NCI-H2107 treated with DMSO at 0.1 percent for 48 hours (cell line): ENCODE measurements at regions not wholly inside any gene's neighbourhood (a gene's known extent, or its start where the extent isn't known, plus 50 kb on each side); places are given as distances from the start of the nearest gene placed in this dataset.

Experiments used
- DNase-seq: peaks from one replicate; lab custom pipeline; 2025; ENCODE audit not compliant: unreplicated experiment; lab: John Stamatoyannopoulos, UW

DNA sequence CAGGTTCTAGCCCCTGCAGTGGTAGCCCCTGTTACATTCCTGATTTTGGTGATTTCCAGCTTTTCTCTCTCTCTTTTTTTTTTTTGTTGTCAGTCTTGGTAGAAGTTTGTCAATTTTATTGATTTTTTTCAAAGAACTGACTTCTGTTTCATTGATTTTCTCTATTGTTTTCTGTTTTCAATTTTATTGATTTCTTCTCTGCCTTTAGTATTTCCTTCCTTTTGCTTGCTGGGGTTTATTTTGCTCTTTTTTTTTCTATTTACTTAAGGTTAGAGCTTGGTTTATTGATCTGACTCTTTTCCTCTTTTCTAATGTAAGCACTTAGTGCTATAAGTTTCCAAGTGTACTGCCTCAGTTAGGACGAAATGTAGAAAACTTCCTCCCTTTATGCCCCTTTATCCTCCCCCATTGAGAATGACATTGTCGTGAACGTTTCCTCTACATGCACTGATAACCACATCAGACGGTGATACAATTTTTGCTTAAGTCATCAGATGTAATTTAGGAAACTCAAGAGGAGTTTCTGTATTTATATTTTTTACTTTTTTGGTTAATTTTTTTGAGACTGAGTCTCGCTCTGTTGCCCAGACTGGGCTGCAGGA lies 81.1 kb upstream of the HS6ST1 start:
- DNase-seq, result no peak

DNA sequence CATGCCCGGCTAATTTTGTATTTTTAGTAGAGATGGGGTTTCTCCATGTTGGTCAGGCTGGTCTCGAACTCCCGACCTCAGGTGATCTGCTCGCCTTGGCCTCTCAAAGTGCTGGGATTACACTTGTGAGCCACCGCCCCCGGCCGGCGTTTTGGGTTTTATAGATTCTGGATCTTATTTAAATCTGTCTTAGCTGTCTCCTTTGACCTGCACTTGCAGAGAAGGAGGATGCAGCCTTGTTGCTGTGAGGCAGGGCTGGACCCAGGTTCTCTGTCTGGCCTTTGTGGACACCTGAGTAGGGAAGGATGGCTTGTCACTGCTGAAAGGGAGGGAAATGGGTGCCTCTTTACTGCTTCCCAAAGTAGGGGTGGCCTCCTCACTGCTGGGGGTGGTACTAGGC lies 83.0 kb upstream of the HS6ST1 start:
- no peak for DNase-seq

DNA sequence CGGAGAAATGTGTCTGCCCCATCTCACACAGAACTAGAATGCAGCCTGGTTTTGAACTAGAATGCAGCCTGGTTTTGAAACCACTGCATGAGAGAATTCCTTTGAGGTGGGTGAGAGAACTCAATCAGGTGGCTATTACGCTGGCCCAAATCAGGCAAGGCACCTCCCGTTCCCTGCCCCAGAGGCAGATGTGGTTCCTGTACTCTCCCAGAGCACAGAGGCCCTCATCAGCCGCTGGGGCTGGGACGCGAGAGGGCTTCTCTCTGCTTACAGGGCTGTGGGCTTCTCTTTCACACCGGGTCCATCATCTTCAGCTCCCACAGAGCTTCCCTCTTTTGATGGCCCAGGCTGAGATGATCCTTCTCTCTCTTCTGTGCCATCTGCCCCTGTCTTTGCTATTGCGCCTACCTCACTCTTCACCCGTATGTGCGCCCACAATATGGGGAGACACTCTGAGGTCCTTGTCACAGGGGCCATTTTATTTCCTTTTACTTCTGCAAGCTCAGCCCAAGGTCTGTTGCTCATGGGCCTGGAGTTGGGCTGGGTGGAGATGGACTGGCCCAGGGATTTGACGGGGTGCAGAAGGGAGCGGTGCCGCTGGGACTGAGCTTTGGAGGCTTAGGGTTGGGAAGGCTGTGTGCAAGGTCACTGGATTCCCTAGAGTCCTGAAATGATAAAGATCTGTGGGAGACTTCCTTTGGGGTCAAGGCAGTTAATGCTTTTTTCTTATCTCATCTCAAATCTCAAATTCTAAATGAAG lies 84.4 kb upstream of the HS6ST1 start:
- no peak for DNase-seq

DNA sequence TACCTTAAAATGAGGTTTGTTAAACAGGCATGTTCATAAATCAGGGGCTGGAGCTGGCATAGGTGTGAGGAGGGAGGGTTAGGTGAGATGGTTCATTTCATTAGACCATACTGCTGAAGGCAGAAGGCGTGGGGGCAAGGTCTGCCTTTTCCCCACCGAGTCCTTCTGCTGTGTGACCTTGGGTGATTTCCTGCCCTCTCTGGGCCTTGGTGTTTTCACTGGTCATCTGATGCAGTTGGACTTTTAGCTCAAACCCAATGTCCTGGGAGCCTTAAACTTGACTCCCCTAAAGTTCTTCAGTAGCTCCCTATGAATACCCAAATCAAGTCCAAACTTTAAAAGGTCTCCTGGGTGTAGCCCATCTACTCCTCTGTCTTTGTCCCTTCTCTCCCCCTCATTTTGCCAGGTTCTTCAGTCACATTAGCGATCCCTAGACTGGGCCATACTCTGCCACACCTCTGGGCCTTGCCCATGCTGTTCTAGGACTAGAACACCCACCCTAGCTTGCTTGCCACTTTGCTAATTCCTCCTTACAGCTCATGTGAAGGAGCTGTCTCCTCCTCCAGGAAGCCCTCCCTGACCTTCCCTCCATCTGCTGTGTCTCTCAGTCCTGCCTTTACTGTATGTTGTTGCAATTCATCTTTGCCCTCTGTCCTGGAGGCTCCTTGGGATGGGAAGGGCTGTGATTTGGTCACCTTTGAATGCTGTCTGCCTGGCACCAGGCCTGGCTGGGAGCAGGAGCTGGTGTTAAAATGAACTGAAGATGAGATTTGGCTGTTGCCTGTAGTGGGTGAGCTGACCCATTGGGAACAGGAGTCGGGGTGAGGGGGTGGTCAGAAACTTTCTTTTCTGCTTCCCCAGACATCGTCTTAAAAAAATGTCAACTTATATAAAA lies 85.4 kb upstream of the HS6ST1 start:
- no peak for DNase-seq

DNA sequence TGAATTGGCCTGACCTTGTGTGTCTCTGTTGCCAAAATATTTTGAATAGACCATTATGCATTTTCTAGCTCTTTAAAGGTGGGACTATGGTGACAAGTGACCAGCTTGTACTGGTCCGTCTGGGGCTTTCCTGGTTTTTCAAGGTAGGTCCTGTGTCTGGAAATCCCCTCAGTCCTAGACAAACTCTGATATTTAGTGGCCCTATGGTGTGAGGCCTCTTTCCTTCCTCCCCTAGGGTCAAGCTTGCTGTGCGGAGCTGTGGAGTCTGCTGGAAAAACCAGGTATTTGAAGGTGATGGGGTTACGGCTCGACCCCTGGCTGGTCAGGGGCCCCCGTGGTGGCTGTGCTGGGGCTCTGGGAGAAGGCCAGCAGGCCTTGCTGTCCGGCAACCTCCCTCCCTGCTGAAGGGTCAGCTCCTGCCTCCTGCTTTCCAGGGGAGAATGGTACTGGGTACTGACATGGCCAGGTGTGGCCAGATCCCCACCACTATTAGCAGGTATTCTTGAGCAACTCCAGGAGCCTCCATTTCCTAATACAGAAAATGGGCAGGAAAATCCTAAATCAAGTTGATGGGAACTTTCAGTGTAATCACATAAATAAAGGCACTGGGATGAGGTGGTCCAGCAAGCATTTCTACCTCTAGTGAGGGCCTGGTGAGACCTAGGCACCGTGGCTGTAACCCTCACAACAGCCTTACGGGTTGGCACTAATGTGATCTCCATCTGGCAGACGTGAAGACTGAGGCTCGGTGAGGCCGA lies 86.2 kb upstream of the HS6ST1 start:
- DNase-seq, result no peak

DNA sequence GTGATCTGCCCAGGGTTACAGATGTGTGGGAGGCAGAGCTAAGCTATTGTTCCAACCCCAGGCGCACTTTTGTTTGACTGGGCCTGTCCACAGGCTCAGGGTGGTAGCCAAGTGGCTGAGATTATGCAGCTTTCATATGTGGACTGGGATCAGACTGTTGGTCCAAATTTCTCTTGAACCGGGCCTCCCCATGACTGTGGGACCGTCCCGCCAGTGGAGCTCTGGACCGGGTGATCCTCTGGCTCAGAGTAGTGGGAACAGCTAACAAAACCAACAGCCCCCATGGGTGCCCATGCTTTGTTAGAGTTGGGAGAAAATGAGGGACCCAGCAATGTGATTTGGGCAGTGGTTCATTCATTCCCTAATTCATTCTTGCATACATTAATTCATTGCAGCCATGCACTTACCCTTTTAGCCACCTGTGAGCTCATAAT lies 86.8 kb upstream of the HS6ST1 start:
- no peak for DNase-seq

DNA sequence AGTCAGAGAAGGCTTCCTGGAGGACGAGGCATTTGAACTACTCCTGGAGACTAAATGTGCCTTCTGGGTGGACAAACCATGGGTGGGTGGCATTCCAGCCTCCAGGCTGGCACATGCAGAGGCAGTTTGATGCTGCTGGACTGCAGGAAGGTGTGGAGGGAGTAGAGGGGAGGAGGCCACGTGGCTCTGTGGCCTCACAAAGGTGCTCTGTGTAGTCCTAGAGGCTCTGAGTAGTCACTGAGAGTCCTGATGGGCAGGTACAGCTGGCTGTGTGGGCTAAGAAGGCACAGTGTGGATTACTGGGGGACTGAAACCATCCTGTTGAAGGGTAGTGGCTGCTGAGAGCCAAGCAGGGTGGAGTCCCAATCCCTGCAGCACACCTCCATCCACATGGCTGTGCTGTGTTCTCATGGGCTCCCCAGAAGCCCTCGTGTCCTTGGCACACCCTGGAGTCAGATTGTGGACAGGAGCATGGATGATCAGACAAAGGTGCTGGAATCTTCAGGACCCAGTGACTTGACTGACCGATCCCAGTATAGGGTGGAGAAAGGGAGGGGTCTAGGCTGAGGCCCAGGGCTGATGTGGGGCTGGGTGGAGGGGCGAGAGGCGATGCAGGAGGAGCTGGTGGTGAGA lies 87.4 kb upstream of the HS6ST1 start:
- no peak for DNase-seq

DNA sequence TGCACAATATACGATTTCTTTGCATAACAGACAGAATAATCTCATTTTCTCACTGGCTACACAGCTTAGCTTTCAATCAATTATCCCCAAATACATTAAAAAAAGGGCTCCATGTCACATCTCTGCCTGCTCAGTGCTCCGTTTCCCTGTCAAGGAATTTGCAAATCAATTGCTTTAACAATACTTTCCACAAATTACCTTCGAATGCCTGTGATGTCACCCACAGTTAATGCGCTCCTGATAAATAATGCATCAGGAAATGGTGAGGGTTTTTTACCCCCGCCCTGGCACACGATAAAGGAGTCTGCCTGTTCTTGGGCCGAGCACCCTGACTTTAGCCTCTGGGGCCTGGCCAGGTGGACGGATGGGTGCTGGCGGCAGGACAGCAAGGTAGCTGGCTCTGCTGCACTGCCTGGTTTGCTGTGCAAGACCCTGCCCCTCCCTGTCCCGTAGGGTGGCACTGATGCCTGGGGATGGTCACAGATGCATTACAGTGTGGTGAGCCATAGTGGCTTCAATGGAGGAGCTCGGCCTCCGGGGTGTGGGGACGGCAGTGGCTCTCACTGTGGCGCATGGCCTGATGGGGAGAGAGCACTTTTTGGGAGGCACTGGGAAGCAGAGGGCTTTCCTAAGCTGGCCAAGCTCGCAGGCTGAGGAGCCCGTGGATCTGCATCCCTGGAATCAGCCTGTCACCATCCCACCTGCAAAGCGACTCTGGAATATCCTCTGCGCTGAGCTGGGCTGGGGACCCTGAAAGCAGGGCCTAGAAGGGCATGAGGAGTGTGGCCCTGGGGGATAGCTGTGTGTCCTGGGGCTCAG lies 88.3 kb upstream of the HS6ST1 start:
- DNase-seq, result no peak

DNA sequence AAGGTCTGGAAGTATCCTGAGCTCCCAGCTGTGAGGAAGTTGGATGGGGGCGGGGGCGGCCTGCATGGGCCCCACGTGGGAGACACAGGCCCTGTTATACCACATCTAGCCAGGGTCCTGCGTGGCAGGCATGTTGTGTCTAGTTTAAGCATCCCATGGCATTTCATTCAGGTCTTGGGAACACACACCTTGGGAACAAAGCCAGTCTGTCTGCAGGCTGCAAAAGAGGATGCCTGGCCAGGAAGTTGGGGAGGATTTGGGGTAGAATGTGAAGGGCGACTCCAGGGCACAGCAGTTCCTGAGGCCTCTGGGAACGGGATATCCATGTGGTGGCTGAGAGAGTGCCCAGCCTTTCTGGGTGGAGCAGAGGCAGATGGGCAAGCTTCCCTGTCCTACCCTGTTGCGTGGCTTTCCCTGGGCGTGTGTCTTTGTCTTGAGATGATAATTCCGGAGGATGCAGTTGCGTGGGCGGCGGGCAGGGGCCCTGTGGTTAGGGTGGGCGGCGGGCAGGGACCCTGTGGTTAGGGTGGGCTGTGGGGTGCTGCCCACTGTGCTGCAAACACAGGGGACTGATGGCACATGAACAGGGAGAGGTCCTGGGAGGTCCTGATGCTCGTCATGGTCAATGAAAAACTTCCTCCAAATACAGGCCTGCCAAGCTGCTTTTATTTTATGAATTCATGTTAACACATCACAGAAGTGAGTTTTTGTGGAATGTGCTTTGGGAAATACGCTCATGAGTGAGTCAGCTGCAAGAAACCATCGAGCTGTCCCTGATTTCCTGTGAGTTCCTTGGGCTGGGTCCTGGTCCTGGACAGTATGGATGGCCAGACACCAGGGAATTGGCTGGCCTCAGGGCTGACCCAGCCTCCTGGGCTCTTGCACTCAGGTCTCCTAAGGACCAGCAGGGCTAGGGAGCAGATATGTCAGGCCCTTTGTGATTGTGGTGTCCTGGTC lies 90.0 kb upstream of the HS6ST1 start:
- no peak for DNase-seq

DNA sequence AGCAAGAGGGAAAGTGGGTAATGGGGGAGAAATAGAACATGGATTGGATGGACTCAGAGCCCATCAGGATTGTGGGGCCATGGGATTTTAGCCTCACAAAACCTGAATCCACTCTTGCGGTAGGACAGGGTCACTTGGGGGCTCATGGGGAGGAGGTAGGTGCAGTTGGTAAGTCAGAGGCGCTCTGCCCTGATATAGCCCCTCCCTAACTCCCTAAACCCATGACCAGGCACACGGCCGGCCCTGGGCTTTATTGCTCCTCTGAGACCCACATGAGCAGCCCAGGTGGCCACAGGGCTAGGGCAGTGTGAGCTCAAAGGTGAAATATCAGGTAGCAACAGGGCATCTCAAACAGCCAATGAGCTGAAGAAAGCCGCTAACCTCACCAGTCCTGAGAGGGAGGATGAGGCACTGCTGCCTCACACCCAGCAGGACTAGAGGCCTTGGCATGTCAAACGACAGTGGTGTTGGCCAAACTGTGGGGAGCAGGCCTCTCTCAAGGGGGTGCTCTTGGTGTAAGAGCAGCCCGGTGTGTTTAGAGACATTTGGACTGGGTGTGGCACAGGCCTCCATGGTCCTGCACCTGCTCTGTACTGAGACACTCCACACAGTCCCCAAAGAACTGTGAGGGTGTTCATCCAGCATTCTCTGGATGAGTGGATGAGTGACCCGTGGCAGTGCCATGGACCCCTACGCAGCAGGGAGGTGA lies 90.8 kb upstream of the HS6ST1 start:
- no peak for DNase-seq

DNA sequence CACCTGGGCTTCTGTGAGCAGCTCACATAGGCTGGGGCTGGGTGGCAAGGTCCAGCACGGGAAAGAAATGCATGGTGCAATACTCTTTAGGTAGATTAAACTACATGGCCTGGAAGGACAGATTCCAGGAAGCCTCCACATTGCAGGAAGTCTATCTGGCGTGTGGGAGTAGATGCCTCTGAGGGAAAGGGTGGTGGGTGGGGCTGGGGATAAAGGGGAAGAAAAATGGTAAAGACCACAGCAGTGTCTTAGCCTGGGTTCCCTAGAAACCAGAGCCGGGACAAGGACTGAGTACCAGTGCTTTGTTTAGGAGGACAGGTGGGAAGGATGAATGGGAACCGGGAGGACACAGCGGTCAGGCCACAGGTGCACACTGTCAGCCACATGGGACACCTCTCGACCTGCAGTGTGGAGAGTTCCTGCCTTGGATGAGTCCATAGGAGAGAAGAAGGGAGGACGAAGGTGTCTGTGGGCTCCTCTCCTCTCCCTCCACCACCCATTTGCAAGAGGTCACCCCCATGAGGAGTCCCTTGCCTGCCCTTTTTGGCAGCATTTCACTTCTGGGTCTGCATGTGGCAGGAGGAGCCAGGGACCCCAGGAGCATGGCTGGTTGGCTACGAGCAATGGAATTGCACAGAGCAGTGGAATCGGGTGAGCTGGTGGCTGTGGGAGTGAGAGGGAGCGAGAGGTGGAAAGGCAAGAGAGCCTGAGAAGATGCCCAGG lies 91.5 kb upstream of the HS6ST1 start:
- DNase-seq, result no peak

DNA sequence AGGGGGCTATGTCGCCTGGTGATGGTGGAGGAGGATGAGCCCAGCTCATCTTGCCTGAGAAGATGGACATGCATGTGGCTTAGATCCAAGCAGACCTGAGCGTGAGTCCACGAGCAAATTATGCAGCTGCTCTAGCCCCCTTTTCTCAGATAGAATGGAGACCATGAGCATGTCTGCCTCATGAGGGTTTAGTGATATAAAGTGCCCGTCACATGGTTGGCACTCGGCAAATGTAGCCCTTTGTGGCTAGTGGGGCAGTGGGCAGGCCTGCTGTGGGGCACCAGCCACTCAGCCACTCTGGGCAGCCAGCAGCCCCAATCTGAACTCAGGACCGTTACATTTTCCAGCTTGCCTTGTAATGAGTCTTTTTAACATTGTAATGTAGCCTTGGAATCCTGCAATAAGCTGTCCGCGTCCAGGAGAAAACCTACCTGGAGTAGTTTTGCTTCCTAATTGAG lies 92.1 kb upstream of the HS6ST1 start:
- no peak for DNase-seq

DNA sequence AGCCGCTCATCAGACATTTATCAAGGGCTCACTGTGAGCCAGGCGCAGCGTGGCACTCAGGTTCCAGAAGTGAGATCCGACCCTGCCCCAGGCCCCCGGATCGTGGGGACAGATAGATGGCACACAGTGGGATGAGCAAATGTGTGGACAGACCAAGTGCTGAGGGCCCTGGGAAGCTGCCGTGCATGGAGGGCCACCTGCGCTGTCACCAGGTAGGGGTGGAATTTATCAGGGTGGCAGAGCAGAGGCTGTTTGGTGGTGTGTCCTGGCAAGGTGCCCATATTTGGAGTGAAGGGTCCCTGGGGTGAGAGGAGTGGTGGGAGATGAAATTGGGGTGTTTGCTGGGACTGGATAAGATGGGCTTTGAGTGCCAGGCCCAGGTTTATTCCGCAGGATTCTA lies 92.8 kb upstream of the HS6ST1 start:
- no peak for DNase-seq

DNA sequence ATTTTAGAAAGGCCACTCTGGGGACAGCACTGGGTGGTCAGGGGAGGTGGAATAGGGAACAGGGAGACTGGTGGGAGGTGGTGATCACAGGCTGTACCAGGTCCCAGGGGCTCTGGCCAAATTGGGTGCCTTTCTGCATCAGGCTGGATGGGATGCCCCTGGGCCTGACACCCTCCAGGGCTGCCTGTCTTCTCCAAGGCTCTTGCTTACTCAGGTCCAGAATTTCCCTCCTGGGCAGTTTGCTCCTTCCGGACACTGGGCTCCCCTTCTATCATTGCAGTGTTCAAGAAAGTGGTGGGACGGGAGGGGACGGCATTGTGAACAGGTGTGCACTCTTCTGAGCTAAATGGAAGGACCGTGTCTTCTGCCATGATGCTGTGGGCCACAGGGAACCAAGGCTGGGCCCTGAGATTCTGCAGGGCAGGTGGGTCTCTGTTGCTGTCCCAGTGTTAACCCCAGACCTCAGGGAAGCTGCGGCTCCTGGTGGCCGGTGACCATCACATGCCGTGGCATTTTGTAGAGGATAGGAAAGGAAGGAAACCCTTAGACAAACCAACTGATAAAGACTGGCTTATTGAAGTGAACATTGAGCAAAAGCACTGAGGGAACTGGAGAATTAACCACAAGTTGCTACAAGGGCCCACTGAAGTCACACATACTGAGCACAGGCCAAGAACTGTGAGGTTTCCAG lies 93.7 kb upstream of the HS6ST1 start:
- no peak for DNase-seq

DNA sequence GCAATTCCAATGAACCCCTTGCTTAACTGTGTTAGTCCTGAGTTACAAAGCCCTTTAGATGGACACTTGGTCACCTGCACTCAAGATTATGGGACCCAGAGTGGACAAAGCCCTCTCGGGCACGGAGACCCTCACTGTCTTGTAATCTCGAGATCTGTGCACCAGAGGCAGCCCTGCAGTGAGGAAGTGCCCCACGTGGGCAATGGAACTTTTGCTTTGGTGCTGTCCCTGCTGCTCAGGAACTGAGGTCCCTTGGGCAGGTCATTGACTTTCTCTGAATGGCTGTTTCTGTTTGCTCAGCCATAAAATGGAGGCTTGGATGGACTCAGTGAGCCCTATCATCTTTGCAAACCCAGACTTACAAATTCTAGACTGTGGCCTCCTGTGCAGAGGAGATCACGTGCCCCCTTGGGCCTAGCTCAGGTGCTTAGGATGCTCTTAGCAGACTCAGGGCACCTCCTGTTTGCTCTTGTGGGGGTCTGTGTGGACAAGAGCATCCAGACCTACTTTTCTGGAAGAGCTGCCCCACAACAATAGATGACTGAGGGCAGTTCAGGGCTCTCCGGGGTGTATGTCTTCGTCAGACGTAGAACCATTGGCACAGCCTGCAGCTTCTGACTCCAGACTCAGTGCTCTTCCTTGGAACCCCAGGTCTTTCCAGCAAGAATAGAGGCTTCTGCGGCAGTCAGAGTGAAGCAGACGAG lies 94.5 kb upstream of the HS6ST1 start:
- no peak for DNase-seq

DNA sequence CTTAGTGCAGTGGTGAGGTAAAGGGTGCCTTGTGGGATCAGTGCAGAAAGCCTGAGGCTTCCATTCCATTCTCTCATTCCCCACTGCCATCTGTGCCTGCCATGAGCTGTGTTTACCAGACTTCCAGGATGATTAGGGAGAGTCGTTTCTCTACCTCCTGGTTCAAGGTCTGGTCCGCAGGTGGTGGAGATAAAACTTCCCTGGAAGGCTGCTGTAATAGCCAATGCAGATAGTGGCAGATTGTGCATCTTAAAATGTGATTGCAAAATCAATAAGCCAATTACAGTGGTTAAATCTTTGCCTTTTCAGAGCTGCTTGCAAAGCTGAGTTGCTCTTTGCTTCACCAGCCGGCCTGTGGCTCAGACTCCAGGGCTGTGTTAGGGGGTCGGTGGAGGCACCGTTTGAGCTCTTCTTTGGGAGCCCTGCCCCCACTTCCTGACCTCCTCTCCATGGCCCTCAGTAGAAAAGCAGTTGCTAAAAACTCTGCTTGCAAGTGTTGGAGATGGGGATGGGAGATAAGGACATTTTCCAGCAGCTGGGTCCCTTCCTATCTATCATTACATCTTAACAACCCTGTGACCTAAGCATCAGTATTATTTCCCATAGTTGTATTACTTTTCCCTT lies 95.2 kb upstream of the HS6ST1 start:
- no peak for DNase-seq
